Prostate gland (tissue), 2 donors: ENCODE measurements at regions not wholly inside any gene's neighbourhood (a gene's known extent, or its start where the extent isn't known, plus 50 kb on each side); places are given as distances from the start of the nearest gene placed in this dataset.

Experiments
- DNase-seq: peaks from one replicate; pipeline ENCODE4 v3.0.0-alpha.2; 2019; ENCODE audit warnings: low spot score
- H3K27ac ChIP-seq, 2 donors: fragments of 200-600 bp; sonication (generic); 2 replicates each; pipeline ENCODE4 v1.5.1; 2017 to 2019
- H3K27me3 ChIP-seq: fragments of 200-600 bp; sonication (generic); replicated peaks from 2 replicates; pipeline ENCODE4 v1.5.1; 2019; ENCODE audit not compliant: insufficient read depth
- H3K36me3 ChIP-seq, 2 donors: fragments of 200-600 bp; sonication (generic); 1 replicate in 1 of 2; 2 replicates in 1 of 2; pipeline versions ENCODE4 v1.5.1 to v1.8.1; 2017 to 2019
- H3K4me1 ChIP-seq: fragments of 200-600 bp; sonication (generic); replicated peaks from 2 replicates; pipeline ENCODE4 v1.5.1; 2019
- H3K4me3 ChIP-seq, 2 donors: fragments of 200-600 bp; sonication (generic); 2 replicates each; pipeline ENCODE4 v1.5.1; 2017 to 2019
- H3K9me3 ChIP-seq: fragments of 200-600 bp; sonication (generic); 2 replicates; pipeline ENCODE4 v1.5.1; 2017
- CTCF ChIP-seq, 4 experiments: fragments of 200-600 bp in 2 of 4; fragments of 450-650 bp in 2 of 4; sonication (generic) in 2 of 4; IDR thresholded peaks; 1 replicate in 3 of 4; 2 replicates in 1 of 4; pipeline ENCODE4 v1.5.1; 2016 to 2019; ENCODE audit warnings: antibody characterized with exemption in 4 of 4, mild to moderate bottlenecking in 2 of 4, moderate library complexity in 2 of 4
- POLR2A ChIP-seq: fragments of 450-650 bp; IDR thresholded peaks from one replicate; pipeline ENCODE4 v1.6.1; 2016; ENCODE audit warnings: antibody characterized with exemption, mild to moderate bottlenecking
- POLR2AphosphoS5 ChIP-seq: sonication (generic); formaldehyde crosslinking; IDR thresholded peaks from one replicate; pipeline ENCODE4 v1.6.1; 2017; ENCODE audit warnings: antibody characterized with exemption
- WGBS: methylation state at CpG from one replicate; pipeline ENCODE4 v1.1.5; 2018; 5-methylcytosine and 5-hydroxymethylcytosine counted together
- intact Hi-C: fragments of 100-400 bp; cut with DNase I; formaldehyde crosslinking; loops from one replicate; pipeline ENCODE4 v1.14.2; 2022
- small RNA-seq, 2 donors: library from RNA; depleted of rRNA; stranded (forward); fragments of <200 nt; gene quantifications; one replicate each; pipeline ENCODE3, GENCODE V24; 2016

DNA sequence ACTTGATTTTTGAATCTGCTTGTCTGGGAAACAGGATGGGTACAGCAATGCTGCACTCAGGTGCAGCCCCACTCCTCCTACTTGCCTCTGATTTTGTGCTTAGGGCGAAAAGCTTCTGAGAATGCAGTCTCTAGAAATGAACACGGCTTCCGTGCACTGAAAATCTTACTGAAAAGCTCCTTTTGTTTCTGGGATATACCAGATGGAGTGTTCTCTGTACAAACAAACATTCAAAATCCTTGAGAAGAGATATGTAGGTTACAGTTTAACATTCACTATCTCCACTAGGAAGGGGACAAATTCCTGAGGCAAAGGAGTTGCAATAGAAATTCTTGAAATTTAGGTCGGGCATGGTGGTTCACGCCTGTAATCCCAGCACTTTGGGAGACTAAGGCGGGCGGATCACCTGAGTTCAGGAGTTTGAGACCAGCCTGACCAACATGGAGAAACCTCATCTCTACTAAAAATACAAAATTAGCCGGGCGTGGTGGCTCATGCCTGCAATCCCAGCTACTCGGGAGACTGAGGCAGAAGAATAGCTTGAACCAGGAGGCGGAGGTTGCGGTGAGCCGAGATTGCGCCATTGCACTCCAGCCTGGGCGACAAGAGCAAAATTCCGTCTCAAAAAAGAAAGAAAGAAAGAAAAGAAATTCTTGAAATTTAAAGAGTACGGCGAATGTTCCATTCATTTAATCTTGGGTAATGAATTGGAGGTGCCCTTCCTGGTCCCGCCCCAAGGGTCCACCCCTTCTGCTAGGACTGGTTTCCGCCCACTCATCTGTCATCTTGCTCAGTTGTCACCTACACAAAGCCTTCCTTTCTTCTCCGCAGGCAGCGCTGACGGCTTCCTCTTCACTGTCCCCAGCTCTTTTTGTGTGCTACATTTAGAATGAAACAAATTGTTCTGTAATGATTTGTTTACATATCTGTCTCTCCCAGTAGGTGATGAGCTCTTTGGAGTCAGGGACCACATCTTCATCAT, 92.4 kb downstream of the SOCS6 start:
- TF ChIP-seq POLR2AphosphoS5 (no peak), POLR2A (no peak), CTCF (IDR thresholded peaks at IDR 0.05) (no peak)
- Histone ChIP-seq H3K36me3 (no peaks in the 10 kb centered on the region), H3K4me3 (no peak overlapping the region), H3K4me1 (no peaks in the 10 kb centered on the region), H3K9me3 (no peaks in the 10 kb centered on the region), H3K27me3 (no peaks in the 10 kb centered on the region), H3K27ac (no peak overlapping the region)
- DNase-seq, result peak; percentile 36
- intact Hi-C loops, result no loop called here
- 63% methylated on average over 23 of the region's 23 CpGs for WGBS

Small RNA genes lying in the stretch of these regions (small RNA-seq; reads per million reads assigned to genes)
- gene RN7SL795P, result 0.19 to 0.40 reads per million in 2 donors
